Activated CD4-positive, alpha-beta T cell treated with anti-CD3 and anti-CD28 coated beads, Interleukin-2, Interleukin-6, amounts not matched to agents 100 ng/mL and 50 ng/mL, durations not matched to agents 16 hours and 8 hours (primary cell): ENCODE measurements at regions not wholly inside any gene's neighbourhood (a gene's known extent, or its start where the extent isn't known, plus 50 kb on each side); places are given as distances from the start of the nearest gene placed in this dataset.

Source experiments
- DNase-seq: peaks from one replicate; pipeline ENCODE4 v3.0.0-alpha.2; 2020

DNA sequence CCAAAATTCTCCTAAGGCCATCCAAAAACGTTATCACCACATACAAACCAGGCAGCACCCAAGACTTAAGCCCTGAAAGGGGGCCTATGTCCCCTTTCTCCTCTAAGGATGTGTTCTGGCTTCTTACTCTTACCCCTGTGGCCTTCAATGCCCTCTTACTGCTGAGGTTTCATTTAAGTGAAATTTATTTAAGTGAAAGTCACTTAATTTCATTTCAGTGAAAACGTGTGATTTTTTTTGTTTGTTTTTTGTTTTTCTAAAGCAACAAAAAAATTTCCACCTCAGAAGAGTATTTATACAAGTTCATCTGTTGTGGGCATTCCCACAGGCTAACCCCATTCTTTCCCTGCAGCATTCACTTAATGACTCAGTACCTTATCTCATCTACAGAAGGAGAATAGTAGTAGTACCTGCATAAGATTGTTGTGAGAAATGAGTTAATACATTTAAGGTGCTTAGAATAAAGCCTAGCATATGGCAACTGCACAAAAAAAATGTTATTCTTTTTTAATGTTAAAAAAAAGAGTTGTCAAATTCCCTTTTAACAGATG lies 220.6 kb downstream of the CHRM3 start:
- no peak for DNase-seq

DNA sequence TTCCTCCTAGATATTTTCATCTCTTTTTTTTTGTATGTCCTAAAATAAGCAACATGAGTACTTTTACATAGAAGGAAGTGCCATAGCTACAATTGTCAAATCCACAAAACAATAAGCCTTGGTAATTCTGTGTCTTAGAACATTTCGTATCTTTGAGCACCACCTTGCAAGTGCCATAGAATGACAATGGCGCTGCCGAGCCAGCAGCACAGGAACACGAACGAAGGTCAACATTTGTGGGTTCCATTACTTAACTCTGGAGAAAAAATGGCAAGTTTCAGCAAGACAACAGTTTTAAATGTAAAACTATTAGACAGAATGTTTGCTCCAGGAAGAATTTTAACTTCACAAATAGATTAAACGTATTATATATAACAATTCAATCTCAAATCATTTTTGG lies 222.1 kb downstream of the CHRM3 start:
- DNase-seq, result no peak

DNA sequence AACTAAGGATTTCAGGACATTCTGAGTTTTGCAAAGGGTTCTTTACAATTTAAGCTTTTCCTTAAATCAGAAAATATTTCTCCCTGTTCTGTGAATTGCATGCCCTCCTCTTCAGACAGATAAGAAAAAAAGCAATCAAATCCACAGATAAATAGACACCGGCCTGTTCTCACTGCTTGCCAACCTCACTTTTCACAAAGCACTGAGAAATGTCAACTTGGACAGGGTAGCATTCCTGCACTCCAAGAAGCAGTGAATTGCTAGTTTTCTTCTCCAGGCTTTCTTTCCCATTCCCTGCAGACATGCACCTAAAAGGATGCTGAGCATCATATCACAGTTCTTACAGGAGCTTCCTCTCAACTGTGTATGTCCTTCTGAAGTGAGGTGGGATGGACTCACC lies 226.0 kb downstream of the CHRM3 start:
- no peak for DNase-seq

DNA sequence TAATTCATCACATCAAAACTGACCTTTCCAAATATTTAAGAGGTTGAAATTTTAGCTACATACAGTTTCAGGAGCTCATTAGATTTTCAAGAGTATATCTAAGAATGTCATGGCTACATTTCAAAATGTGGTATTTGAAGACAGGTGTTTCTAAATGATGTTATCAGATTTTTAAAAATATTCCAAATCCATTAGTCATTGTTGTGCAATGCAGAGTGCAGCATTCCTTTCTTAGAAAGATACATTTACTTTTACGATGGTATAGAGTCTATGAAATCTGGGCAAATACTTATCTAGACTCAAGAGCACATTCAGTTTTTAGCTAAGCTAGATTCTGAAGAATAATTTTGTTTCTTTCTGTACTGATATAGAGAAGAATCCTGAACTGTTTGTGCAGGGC lies 230.3 kb downstream of the CHRM3 start:
- DNase-seq, result no peak

DNA sequence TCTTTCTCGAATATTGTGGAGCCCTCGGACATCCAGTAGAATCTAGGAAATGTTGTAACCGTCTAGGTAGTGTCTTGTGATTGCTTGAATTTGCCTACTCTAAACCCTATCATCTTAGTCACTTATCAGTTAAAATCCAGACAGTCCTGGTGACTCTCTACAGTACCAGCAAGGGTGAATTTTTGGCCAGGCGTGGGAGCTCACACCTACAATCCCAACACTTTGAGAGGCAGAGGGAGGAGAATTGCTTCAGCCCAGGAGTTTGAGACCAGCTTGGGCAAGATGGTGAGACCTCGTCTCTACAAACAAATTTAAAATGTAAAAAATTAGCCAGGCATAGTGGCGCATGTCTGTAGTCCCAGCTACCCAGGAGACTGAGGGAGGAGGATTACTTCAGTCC lies 230.9 kb downstream of the CHRM3 start:
- DNase-seq, result no peak

DNA sequence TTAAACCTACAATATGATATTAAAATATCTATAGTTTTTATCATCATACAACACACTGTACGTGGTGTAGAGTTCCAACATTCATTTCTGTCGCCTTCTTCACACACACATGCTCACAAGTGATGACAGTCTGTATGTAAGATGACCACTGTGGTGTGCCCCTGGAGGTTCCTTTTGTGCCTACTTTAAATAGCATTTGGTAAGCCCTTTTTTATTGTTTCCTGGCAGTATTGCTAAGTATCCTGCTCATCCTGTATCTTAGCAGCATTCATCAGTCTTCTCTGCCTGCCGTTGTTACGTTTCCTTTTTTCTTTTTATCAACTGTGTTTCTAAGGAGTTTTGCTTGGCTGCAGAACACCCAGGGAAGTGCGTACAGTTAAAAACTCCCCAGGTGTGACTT lies 231.4 kb downstream of the CHRM3 start:
- DNase-seq, result no peak

DNA sequence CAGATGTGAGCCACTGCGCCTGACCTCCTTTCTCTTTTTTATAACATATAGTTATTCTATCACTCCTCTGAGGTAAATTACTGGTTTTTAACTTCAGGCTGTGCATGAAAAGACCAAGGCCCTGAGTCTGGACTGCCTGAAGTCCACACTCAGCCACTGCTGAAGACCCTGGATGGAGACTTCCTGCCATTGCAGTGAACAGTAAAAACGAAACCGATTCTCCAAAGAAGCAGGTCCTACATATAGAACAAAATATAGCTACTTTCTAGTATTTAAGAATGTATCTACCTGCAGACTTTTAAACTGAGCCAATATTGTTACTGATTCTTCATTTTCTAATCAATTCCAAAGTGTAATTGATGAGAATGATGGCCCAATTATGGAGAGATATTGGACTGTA lies 232.8 kb downstream of the CHRM3 start:
- DNase-seq, result no peak

DNA sequence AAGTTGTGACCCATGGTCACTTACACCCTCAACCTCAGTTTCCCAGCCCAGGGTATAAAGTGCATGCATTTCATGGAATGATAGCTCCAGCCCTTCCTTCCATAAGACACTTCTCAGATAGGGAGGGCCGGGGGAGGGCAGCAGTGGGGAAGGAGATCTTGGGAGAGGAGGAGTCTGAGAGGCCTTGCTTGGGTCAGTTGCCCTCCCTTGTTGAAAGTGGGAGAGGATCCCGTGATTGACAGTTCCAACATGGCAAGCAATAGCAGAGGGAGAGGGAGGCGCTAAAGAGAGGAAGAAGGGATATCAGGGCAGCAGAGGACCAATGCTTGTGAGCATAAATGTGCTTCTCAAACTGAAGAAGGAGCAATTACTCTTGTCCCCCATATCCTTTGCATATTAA lies 244.4 kb downstream of the CHRM3 start:
- no peak for DNase-seq

DNA sequence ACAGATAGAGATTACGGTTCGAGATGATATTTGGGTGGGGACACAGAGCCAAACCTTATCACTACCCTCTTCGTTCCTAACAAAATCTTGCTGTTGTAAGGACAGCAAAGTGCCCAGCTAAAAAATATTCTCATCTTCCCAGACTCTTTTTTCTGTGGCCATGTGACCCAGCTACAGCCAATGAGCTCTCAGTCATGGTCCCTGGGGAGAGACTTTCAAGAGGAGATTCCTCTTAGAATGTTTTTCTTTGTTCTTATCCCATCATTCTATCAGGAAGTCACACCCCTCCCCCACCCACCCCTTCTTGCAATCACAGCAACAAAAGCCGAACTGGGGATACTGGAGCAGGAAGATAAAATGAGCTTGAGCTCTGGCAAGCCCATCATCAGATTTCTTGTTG lies 247.1 kb downstream of the CHRM3 start:
- DNase-seq, result no peak

DNA sequence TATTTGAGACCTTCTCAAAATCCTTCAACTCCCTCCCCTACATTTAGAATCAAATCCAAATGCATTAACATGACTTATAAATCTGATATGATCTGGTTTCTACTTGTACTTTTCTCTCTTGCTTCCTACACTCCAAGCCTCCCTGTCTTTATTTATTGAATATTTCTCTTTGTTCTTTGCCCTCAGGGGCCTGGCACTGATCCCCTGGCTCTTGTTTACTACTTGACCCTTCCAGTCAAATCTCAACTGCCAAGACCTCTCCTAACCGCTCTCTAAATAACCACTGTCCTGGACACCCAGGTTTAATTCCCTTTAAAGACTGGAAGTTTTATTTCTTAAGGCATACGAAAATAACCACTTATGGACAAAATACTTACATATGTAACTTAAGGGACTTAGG lies 248.9 kb downstream of the CHRM3 start:
- DNase-seq, result no peak

DNA sequence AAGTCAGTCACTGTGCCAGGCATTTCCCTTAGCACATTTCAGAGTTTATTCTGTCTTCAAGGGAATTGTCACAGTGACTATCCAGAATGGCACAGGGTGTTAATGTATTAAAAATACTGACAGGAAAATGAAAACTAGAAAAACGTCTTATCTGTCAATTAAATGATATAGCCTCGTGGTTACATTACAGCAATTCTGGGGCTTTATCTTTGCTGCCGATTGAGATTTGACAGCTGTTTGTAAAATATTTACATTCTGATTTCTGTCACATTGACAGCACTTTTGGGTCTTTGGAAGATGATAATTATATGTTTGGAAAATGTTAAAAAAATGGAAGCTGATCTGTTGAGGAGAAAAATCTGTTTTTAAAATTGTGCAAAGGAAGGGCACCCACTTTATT lies 250.0 kb downstream of the CHRM3 start:
- no peak for DNase-seq

DNA sequence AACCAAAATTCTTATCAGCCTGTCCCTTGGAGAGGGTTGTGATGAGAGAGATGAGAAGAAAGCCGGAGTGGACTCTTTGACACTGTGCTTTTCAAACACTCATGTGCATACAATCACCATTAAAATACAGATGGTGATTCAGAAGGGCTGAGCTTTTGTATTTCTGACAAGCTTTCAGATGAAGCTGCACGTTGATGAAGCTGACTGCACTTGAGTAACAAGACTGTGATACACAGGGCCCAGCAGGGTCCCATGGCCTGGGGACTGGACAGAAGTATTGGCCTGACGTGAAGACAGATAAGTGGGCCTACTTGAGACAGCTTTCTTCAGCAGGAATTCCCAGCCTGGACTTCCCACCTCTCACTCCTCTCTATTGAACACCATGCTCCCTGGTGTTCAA lies 258.2 kb downstream of the CHRM3 start:
- no peak for DNase-seq

DNA sequence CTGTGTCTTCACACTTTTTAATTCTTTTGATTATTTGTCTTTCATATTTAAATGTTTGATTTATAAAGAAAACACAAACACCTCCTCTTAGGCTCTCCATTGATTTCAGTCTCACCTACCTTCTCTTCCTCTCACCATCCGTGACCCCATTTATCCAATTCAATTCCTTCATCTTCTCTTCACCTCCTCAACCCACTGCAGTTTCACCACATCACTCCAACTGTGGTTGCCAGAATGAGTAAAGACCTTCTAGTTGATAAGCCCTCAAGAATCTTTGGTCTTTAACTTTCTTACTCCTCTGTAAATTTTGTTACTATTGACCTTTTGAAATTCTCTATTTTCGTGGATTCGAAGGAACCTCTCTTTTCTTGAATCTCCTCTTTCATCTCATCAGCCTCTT lies 260.7 kb downstream of the CHRM3 start:
- no peak for DNase-seq

DNA sequence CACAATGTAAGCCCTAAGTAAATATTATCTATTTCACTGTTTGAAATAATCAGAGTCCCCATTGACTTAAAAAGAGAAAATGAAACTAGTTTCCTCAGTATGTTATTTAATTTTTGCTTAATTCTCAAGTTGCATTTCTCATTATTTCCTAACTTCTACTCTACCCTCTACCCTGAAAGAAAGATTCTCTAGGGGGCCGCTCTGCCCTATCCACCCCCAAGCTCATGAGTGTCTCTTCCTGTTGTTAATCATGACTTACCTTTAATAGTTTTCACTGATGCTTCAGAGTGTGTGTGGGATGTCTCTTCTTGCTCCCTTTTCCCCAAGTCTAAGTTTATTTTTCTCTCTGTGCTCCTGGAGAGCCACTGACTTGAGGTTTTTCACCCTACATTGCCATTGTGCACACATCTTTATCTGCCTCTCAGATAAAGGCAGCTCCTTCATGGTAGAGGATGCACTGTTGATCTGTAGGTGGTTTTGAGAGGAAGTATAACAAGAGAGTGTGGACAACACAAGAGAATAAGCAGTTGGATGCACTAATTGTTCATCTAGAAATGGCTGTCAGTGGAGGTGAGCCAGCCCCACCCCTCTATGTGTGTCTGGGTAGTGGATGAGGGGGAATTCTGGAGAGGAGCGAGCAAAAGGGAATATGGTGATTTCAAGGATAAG lies 261.7 kb downstream of the CHRM3 start:
- DNase-seq, result no peak

DNA sequence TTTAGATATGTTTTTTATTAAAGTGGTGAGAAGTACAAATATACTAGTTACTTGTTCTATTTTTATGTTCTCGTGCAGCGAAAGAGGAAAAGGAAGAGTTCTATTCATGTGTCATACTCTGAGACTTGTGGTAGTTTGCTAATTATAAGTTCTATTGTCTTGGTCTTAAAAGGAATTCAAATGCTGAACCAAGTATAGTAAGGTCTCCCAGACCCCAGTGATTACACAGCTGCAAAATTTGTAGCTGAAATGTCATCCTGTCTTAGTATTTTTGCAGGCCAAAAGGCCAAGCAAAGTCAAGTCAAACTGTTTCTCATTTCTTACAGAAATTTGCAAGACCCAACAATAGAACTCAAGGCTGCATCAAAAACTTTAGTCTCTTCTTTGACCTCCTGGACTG lies 268.7 kb downstream of the CHRM3 start:
- no peak for DNase-seq

DNA sequence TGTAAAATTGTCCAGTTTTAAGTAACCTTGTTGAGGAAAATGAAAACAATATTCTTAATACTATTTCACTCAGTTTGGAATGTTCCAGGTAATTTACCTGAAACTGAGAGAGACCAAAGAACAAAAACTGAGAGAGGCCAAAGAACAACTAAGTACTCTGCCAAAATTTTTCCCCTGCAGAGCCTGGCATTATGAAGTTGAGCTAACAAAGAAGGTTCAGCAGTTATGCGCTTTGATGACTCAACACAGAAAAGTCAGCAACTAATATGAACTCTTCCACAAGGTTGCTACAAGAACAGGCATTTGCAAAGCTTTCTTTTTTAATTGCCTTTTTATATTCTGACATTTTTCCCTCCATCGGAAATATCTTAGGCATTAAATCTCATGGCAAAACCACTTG lies 270.9 kb downstream of the CHRM3 start:
- DNase-seq, result no peak

DNA sequence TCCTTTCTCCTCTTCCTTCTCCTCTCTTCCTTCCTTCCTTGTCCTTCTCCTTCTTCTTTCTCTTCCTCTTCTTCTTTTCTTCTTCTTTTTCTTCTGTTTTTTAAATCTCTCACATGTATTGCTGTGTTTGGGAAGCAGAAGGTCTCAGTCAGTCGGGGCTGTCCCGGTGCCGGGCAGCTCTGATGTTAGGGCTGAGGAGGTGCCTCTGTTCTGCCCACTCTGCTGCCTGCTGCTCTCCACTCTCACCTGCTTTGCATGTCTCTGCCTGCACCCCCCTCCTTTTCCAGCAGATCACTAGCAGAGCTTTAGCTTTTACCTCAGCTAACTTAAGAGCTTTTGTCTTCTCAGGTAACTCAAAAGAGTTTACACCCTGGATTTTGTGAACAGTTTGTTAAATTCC lies 276.6 kb downstream of the CHRM3 start:
- no peak for DNase-seq

DNA sequence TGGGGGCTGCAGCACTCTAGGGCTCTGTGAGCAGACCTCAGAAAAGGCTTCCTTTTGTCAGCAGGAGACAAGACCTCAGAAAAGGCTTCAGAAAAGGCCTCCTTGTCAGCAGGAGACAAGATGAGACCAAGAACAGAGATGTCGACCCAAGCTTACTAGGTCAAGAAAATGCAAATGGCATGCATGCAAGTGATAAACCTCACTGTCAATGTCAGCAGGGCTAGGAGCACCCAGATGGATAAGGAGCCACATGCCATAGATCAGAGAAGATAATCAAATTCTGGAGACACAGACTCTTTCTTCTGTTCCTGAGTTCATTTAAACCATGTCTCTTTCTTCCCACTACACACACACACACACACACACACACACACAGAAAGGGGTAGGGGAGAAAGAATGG lies 285.9 kb downstream of the CHRM3 start:
- DNase-seq, result no peak

DNA sequence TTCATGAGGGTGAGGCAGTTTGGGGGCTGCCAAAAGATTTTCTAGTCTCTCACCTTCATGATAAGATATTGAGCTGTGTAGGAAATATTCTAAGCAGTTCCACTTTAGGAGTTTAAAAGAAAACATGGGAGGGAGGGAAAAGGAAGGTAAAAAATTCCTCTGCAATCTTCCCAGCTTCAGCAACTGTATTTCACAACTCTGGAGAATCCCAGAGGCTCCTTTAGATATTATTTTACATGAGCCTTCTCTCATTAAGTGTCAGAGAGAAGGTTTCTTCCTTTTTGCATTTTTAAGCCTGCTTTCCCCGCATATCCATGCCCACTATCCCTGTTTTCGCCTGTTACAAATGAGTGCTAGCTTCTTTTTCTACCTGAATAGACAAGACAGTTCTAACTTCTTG lies 289.4 kb downstream of the CHRM3 start:
- no peak for DNase-seq

DNA sequence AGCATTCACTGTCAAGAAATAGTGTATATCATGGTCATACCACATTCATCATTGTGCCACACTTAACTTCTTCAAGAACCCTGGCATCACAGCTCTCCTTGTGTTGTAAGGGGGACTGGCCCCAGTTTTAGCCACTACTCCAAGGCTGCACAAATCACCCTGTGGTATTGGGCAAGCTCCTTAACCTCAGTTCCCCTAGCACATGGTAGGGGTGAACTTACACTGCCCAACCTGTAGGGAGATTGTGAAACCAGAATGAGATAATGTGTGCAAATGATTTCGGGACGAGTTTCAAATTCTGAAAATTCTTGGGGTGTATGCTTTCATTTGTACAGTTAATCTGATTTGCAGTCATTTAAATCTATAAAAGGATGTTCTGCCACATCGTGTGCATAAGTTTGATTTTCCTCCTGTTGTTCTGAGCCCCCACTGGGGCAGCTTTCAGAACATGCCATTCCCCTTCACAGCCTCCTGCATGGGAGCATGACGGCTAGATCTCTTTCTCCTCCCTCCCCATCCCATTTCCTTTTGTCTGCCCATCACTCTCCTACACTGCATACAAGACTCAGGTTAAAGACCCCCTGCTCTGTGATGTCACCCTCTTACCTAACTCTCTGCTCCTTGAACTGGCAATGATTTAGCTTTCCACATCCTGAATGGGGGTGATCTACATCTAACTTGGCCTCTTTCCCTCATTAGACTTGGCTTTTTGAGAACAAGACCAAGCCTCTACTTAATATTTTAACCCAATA lies 290.3 kb downstream of the CHRM3 start:
- DNase-seq, result no peak

DNA sequence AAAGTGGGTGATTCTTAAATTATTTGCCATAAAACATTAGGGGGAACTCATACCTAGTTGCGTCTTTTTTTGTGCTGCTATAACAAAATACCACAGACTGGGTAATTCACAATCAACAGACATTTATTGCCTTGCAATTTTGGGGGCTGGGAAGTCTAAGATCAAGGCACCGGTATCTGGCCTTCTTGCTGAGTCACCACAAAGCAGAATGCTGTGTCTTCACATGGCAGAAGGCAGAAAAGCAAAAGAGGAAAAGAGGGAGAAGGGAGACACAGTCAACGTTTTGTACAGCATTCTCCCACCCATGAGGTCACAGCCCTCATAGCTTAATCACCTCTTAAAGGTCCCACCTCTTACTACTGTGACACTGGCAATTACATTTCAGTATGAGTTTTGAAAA lies 291.0 kb downstream of the CHRM3 start:
- no peak for DNase-seq

DNA sequence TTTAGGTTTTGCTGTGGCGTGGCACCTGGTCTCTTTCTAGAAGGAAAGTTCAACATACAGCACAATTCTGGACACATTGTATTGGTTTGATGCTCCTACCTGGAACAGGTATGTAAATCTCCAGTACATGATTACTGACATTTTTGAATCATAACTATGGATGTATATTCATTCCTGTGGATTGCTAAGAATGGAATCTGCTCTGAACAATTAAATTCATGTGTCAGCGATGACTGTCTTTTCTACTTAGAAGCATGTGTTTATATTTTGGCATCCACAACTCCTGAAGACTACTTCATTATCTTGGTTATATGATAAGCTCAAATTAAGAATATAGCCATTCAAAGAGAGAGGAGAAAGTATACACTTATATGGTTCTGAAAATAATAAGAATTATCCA lies 291.8 kb downstream of the CHRM3 start:
- DNase-seq, result no peak

DNA sequence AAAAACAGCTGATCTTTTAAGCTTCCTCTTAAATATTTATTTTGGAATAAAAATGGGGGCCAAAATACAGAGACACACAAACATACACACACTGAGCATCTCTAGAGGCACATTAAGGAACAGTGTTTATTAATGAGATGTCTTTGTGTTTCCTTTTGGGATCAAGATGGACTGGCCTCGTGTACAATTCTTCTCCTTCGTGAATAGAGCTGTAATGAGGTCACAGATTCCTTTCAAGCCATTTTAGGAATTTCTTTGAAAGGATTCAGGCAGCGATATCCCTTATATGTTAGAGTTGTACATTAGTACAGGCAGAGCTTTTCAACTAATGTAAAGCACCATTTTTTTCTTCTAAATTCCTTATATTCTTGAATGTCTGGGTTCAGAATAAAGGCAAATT lies 295.7 kb downstream of the CHRM3 start:
- no peak for DNase-seq

DNA sequence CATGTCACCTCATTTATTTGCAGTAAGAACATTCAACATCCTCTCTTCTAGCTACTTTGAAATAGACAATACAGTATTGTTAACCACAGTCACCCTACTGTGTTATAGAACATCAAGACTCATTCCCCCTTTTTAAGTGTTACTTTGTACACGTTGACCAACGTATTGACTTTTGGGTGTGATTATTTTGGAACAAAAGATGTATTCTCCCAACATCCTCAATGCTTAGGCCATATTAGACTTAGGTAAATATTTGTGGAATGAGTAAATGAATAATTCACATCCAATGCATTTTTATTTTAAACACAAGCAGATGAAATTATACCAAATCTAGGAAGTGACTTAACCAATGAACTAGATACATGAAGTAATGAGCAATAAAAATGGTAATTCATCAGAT lies 296.6 kb downstream of the CHRM3 start:
- DNase-seq, result no peak

DNA sequence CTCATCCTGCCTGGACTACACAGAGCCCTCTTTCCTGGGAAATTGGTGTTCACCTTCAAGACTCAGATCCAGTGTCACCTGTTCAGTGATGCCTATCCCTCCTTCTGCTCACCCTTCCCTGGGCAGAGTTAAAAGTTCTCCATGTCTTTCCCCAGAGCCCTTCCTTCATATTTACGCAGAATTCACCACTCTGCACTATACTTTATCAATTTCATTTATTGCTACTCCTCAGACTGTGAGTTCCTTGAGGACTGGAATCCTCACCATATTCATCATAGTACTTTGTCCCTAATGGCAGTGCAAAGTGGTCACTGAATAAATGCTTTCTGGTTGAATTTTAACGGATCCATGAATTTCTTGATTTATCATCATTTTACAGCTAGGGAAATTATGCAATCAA lies 300.0 kb downstream of the CHRM3 start:
- no peak for DNase-seq
